ENCODE measurements at regions not wholly inside any gene's neighbourhood (a gene's known extent, or its start where the extent isn't known, plus 50 kb on each side); places are given as distances from the start of the nearest gene placed in this dataset.

- no peak for DNase-seq (ENCODE audit: low spot score)
These were observed 188.5 kb upstream of the CARD18 start for GRCh38 chr11:105328061-105328460.

- DNase-seq (ENCODE audit: low spot score), result no peak
These were observed 184.6 kb upstream of the CARD18 start for GRCh38 chr11:105324156-105324555.

- DNase-seq (ENCODE audit: low spot score), result no peak
These were observed 182.1 kb upstream of the CARD18 start for GRCh38 chr11:105321696-105322095.

GRCh38 chr11:105315287-105315686, 175.7 kb upstream of the CARD18 start:
- DNase-seq (ENCODE audit: low spot score), result no peak

GRCh38 chr11:105312266-105312665, 172.7 kb upstream of the CARD18 start:
- DNase-seq (ENCODE audit: low spot score), result no peak

GRCh38 chr11:105298630-105299029, 159.1 kb upstream of the CARD18 start:
- DNase-seq (ENCODE audit: low spot score), result no peak

- DNase-seq (ENCODE audit: low spot score), result no peak
These were observed 158.6 kb upstream of the CARD18 start for GRCh38 chr11:105298174-105298573.

- DNase-seq (ENCODE audit: low spot score), result no peak
These were observed 157.9 kb upstream of the CARD18 start for GRCh38 chr11:105297463-105297862.

GRCh38 chr11:105296806-105297205, 157.2 kb upstream of the CARD18 start:
- DNase-seq (ENCODE audit: low spot score), result no peak

- DNase-seq (ENCODE audit: low spot score), result no peak
These were observed 156.8 kb upstream of the CARD18 start for GRCh38 chr11:105296386-105296785.

GRCh38 chr11:105282658-105283057, 143.1 kb upstream of the CARD18 start:
- DNase-seq (ENCODE audit: low spot score), result no peak

GRCh38 chr11:105274631-105275030, 135.1 kb upstream of the CARD18 start:
- peak; percentile 29 for DNase-seq (ENCODE audit: low spot score)

GRCh38 chr11:105273660-105274280, 134.2 kb upstream of the CARD18 start:
- no peak for DNase-seq (ENCODE audit: low spot score)

GRCh38 chr11:105269862-105270261, 130.3 kb upstream of the CARD18 start:
- no peak for DNase-seq (ENCODE audit: low spot score)

GRCh38 chr11:105268404-105269062, 129.0 kb upstream of the CARD18 start:
- no peak for DNase-seq (ENCODE audit: low spot score)

- no peak for DNase-seq (ENCODE audit: low spot score)
These were observed 126.3 kb upstream of the CARD18 start for GRCh38 chr11:105265845-105266244.

GRCh38 chr11:105260976-105261375, 121.4 kb upstream of the CARD18 start:
- DNase-seq (ENCODE audit: low spot score), result no peak

- DNase-seq (ENCODE audit: low spot score), result no peak
These were observed 106.3 kb upstream of the CARD18 start for GRCh38 chr11:105245781-105246315.

- no peak for DNase-seq (ENCODE audit: low spot score)
These were observed 104.7 kb upstream of the CARD18 start for GRCh38 chr11:105244160-105244825.

GRCh38 chr11:105241136-105241535, 101.6 kb upstream of the CARD18 start:
- DNase-seq (ENCODE audit: low spot score), result no peak

GRCh38 chr11:105236664-105237063, 97.1 kb upstream of the CARD18 start:
- no peak for DNase-seq (ENCODE audit: low spot score)

- DNase-seq (ENCODE audit: low spot score), result no peak
These were observed 93.7 kb upstream of the CARD18 start for GRCh38 chr11:105233285-105233684.

- no peak for DNase-seq (ENCODE audit: low spot score)
These were observed 92.5 kb upstream of the CARD18 start for GRCh38 chr11:105232021-105232420.
